Stimulated activated CD4-positive, alpha-beta T cell treated with anti-CD3 and anti-CD28 coated beads, TNF-alpha, amount 100 ng/mL, for 48 hours (primary cell): ENCODE measurements at regions not wholly inside any gene's neighbourhood (a gene's known extent, or its start where the extent isn't known, plus 50 kb on each side); places are given as distances from the start of the nearest gene placed in this dataset.
"Not testable (repeated sequence)": the region's sequence is repeated elsewhere in the genome, so short reads cannot be mapped to it uniquely, and the experiment has no call there.

ENCODE experiments used
- DNase-seq, 3 donors: peaks; one replicate each; pipeline ENCODE4 v3.0.0-alpha.2; 2020; ENCODE audit warnings: low read depth in 3 of 3

GRCh38 chr4:15337168-15337657 is 90.6 kb upstream of the C1QTNF7 start:
- DNase-seq, result not testable (repeated sequence)

DNA sequence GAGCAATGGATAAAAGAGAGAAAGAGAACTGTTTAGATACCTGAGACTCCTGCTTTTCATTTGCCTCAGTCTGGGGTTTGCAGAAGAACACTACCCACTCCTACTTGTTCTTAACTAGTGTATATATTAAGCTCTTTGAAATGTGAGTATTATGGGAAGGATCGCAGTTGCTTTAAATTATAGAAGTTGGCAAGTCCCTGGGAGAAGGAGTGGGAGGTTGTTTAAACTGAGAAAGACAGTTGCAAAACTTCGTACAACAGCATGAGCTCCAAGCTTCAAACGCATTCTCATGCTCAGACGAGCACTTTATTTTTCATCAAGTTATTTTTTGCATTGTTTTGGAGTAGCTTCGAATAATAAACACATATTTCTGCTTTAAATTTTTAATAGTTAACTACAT is 88.1 kb upstream of the C1QTNF7 start:
- DNase-seq, result no peak

- DNase-seq, result no peak
Observed at GRCh38 chr4:15340332-15340731, 87.5 kb upstream of the C1QTNF7 start.

DNA sequence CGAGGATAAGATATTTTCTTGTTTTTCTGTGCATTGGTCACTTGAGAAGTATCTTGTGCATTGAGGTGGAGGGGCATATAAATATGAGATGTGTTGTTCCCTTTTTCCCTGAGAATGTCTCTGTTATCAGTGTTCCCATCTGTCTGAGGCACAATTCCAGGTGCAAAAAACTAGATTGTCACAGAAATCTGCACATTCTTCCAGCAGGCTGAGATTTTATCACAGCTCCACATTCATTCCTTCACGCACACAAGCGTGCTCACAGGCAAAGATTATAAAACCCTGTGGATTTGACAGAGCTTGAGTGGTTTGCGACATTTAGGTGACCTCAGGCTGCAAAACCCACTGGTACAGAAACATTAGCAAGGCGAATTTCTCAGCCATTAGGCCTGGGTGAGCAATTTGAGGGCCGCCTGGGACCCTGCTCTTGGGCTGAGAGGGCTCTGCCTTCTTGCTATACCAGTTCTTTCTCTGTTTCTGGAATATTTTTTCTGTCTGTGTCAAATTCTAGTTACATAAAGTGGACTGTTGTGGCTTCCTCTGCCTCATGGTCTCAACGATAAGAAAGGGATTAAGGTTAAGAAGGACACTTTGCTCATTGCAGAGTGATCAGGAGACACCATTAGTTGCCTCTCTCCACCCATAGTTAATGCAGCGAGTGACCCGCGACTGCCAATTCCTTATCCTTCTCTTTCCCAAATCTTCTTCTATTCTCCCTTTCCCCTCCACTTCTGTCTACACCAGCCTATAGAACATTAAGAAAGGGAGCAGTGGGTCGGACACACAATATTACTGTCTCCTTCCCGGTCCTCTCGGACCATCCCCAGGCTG is 86.7 kb upstream of the C1QTNF7 start:
- DNase-seq, result no peak

DNA sequence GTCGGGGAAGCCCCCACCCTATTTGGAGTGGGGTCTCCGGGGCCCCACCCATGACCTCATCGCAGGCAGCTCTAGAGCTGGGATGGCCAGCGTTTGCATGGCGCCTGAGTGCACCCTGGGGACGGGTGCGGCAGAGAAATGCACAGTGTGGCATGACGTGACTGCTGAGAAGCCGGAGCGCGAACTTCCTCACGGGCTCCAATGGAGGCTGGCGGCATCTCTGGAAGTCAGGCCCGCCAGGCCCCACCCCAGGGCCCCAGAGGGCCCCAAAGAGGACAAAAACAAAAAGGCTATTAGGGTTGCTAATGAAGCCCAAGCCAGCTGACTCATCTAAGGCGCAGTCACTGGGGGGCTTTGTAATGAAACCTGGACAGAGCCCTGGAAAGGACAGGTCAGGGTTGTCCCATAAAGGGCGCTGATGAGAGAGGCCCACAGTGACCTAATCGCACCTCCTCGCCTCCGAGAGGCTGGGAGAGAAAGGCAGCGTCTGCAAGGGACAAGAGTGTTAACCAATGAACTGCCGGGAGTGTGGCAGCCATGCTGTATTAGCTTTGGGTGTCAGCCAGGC is 86.0 kb upstream of the C1QTNF7 start:
- no peak for DNase-seq

GRCh38 chr4:15343000-15343399 is 84.8 kb upstream of the C1QTNF7 start:
- DNase-seq, result no peak

- DNase-seq, result no peak
Observed at GRCh38 chr4:15343581-15343980, 84.3 kb upstream of the C1QTNF7 start.

DNA sequence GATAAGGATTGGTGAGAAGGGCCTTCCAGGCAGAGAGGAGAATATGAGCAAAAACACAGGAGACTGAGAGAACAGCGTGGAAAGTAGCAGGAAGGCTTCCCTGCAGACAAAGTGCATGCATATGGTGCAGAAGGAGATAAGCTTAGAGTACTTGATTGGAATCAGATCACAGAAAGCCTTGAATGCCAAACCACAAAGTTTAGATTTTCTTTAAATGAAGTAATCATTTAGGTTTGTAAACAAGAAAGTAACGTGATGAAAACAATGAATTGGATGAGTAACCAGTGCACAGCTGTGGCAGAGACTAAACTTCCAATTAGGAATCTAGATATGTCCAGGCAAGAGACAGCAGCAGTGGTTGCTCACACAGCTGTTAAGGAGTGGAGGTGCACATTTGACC is 83.8 kb upstream of the C1QTNF7 start:
- no peak for DNase-seq

DNA sequence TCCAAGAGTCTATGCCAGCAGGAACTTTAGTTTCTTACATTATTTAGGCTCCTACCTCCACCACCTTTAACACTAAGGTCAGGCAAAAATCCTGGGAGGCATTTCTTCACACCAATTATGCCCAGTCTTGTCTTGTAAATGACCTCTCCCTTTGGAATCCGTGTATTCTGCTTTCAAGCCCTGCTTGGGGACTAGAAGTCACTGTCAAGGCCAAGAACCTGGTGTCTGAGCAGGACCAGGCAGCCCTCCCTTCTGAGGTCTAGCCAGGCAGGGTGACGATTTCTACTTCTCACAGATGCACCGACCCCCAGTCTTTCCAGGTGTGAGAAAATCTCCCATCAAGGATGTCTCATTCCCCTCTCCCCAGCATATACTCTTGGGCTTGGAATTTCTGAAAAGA is 82.7 kb upstream of the C1QTNF7 start:
- DNase-seq, result no peak

- no peak for DNase-seq
Observed at GRCh38 chr4:15348236-15348635, 79.6 kb upstream of the C1QTNF7 start.

DNA sequence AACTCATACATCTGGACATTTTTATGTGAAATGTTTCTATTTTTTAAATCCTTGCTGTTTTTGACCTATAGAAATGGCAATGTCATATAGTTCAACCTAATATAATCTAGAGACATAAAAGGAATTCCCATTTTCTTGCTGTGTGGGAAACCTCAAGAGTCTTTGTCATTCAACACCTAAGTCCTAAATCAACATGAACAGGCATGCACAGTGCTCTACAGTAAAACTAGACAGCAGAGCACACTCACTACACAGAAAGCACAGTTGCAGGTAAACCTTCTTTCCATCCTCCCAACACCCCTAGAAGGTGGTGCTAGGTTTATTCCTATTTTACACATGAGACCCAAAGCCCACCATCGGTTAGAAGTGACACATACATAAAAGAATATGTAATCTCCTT is 79.1 kb upstream of the C1QTNF7 start:
- no peak for DNase-seq

- DNase-seq, result no peak
Observed at GRCh38 chr4:15349531-15349935, 78.3 kb upstream of the C1QTNF7 start.

DNA sequence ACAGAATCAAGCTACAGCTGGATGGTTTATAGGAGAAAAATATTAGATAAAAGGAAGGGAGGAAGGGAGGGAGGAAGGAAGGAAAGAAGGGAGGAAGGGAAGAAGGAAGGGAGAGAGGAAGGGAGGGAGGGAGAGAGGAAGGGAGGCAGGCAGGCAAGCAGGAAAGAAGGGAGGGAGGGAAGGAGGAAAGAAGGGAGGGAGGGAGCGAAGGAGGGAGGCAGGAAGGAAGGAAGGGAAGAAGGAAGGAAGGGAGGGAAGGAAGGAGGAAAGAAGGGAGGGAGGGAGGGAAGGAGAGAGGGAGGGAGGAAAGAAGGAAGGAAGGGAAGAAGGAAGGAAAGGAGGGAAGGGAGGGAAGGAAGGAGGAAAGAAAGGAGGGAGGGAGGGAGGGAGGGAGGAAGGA is 77.9 kb upstream of the C1QTNF7 start:
- DNase-seq, result no peak

GRCh38 chr4:15352524-15352923 is 75.3 kb upstream of the C1QTNF7 start:
- DNase-seq, result no peak

- DNase-seq, result no peak
Observed at GRCh38 chr4:15353207-15353606, 74.6 kb upstream of the C1QTNF7 start.

DNA sequence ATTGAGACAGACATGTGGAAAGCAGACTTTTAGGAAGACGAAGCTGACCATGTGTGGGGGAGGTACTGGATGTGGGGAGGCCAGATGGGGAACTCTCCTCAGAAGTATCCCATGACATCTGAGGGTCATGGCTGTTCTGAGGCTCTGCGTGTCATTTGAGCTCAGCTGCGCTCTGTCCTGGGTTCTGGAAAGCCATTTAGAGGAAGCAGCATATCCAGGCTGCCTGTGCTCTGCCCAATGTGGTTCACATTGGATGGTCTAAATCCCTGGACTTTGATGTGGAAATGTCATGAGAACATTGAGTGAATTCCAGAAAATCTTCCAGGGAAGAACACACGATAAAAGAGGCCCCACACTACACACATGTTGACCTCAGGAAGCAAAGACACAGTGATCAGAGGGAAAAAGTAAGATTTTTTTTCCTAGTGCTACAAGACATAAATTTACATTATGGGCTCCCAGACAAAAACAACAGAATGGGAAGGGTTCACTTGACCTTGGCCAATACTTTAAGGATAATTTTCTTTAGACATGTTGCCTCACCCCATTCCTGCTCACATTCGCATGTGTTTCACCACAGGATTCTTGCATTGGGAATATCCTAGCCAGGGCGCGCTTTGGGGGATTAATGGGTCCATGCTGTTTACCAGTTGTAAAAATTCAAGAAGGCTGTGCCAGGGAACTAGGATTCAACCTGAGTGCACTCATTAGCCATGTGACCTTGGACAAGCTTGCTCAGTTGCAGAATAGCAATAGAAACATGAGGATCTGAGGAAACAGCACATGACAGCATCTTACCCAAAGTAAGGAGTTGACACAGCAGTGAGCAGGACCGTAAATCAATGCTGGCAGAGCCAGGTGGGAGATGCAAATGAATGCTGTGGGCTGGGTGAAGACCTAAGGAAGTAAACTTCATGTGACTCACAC is 73.2 kb upstream of the C1QTNF7 start:
- DNase-seq, result no peak

- no peak for DNase-seq
Observed at GRCh38 chr4:15361529-15361928, 66.3 kb upstream of the C1QTNF7 start.

- DNase-seq, result no peak
Observed at GRCh38 chr4:15362541-15362940, 65.3 kb upstream of the C1QTNF7 start.

- no peak for DNase-seq
Observed at GRCh38 chr4:15364183-15364582, 63.6 kb upstream of the C1QTNF7 start.

DNA sequence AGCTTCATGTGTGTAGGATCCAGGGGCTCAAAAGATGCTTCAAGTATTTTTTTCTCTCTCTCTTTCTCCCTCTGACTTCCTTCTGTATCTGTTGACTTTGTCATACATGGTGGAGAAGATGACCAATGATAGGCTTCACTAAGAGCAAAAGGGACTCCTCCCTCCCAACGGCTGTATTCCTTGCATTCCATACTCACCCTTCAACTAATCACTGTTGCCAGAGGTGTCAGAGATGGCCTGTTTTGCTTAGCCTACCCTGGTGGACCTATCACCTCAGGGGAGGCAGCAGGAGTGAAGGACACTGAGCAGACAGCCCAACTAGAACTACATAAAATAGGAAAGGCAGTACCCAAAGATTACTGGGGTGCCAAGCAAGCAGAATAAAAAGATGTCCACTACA is 62.2 kb upstream of the C1QTNF7 start:
- DNase-seq, result no peak

GRCh38 chr4:15366721-15367120 is 61.1 kb upstream of the C1QTNF7 start:
- no peak for DNase-seq

DNA sequence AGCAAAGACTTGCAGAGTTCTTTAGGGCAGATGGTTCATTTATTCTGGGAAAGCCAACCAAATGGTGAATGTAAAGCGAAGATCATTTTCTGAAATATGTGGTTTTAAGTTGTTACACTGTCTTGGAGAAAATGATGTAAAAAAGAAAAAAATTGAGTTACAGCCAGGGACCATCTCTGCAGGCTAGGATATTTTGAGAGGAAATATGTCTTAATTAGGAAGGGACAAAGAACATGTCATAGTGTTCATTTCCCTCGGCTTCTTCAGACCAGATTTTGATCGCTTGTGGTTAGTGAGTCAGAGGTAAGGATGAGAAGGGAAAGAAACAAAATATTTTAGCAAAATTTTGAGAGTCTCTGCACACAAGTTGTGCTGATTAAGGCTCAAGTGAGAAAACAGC is 59.0 kb upstream of the C1QTNF7 start:
- no peak for DNase-seq
